H9 (cell line): ENCODE measurements at regions not wholly inside any gene's neighbourhood (a gene's known extent, or its start where the extent isn't known, plus 50 kb on each side); places are given as distances from the start of the nearest gene placed in this dataset.

Experiments used
- DNase-seq: peaks from one replicate; pipeline ENCODE4 v3.0.0-alpha.2; 2017
- H2AFZ ChIP-seq: one replicate; pipeline ENCODE4 v1.6.1; 2013; ENCODE audit warnings: mild to moderate bottlenecking, low read length, control low read depth, moderate library complexity
- H2AK5ac ChIP-seq: 2 replicates; pipeline ENCODE4 v1.6.1; 2013; ENCODE audit warnings: low read length, control low read depth, mixed read lengths; ENCODE audit not compliant: insufficient read length
- H2BK120ac ChIP-seq: one replicate; pipeline ENCODE4 v1.6.1; 2013; ENCODE audit warnings: low read depth, mild to moderate bottlenecking, low read length, control low read depth, inconsistent platforms; ENCODE audit not compliant: poor library complexity, severe bottlenecking
- H2BK12ac ChIP-seq: 2 replicates; pipeline ENCODE4 v1.6.1; 2013; ENCODE audit warnings: low read length, control low read depth, mixed read lengths, low read depth; ENCODE audit not compliant: insufficient read length
- H2BK15ac ChIP-seq: 2 replicates; pipeline ENCODE4 v1.6.1; 2013; ENCODE audit warnings: low read depth, low read length, control low read depth
- H2BK20ac ChIP-seq: one replicate; pipeline ENCODE4 v1.6.1; 2013; ENCODE audit warnings: low read depth, mild to moderate bottlenecking, low read length, control low read depth, inconsistent platforms; ENCODE audit not compliant: poor library complexity, severe bottlenecking
- H2BK5ac ChIP-seq: 2 replicates; pipeline ENCODE4 v1.6.1; 2013; ENCODE audit warnings: low read length, control low read depth, mixed read lengths; ENCODE audit not compliant: insufficient read length
- H3K14ac ChIP-seq: 2 replicates; pipeline ENCODE4 v1.6.1; 2013; ENCODE audit warnings: low read length, control low read depth; ENCODE audit not compliant: insufficient read depth
- H3K18ac ChIP-seq: 2 replicates; pipeline ENCODE4 v1.6.1; 2013; ENCODE audit warnings: low read depth, mild to moderate bottlenecking, mixed read lengths, low read length, control low read depth; ENCODE audit not compliant: insufficient read length
- H3K23ac ChIP-seq: 2 replicates; pipeline ENCODE4 v1.6.1; 2013; ENCODE audit warnings: low read length, control low read depth, mixed read lengths, low read depth; ENCODE audit not compliant: insufficient read length
- H3K23me2 ChIP-seq: 2 replicates; pipeline ENCODE4 v1.6.1; 2013; ENCODE audit warnings: low read depth, mild to moderate bottlenecking, mixed read lengths, low read length, control low read depth; ENCODE audit not compliant: insufficient read length, poor library complexity, severe bottlenecking
- H3K27ac ChIP-seq: 2 replicates; pipeline ENCODE4 v1.5.1; 2013; ENCODE audit warnings: low read length, control low read depth, mixed read lengths, low read depth; ENCODE audit not compliant: insufficient read length
- H3K27me3 ChIP-seq: 2 replicates; pipeline ENCODE4 v1.6.1; 2013; ENCODE audit warnings: low read length, control low read depth, inconsistent platforms; ENCODE audit not compliant: insufficient read depth
- H3K4ac ChIP-seq: 2 replicates; pipeline ENCODE4 v1.6.1; 2013; ENCODE audit warnings: low read depth, mild to moderate bottlenecking, control low read depth, inconsistent platforms, low read length, moderate library complexity
- H3K4me1 ChIP-seq: 2 replicates; pipeline ENCODE4 v1.6.1; 2013; ENCODE audit warnings: low read length, control low read depth, inconsistent platforms; ENCODE audit not compliant: insufficient read depth
- H3K4me2 ChIP-seq: 2 replicates; pipeline ENCODE4 v1.6.1; 2013; ENCODE audit warnings: low read length, control low read depth, mixed read lengths; ENCODE audit not compliant: insufficient read length, insufficient read depth
- H3K56ac ChIP-seq: 2 replicates; pipeline ENCODE4 v1.6.1; 2013; ENCODE audit warnings: low read depth, mild to moderate bottlenecking, mixed read lengths, low read length, control low read depth; ENCODE audit not compliant: insufficient read length
- H3K79me1 ChIP-seq: 2 replicates; pipeline ENCODE4 v1.6.1; 2013; ENCODE audit warnings: low read depth, mild to moderate bottlenecking, moderate library complexity, low read length, control low read depth, inconsistent platforms; ENCODE audit not compliant: insufficient read depth, poor library complexity, severe bottlenecking
- H3K79me2 ChIP-seq: 2 replicates; pipeline ENCODE4 v1.6.1; 2013; ENCODE audit warnings: low read length, control low read depth, inconsistent platforms; ENCODE audit not compliant: insufficient read depth
- H3K9ac ChIP-seq: 2 replicates; pipeline ENCODE4 v1.6.1; 2013; ENCODE audit warnings: low read length, control low read depth, mixed read lengths; ENCODE audit not compliant: insufficient read length; ENCODE audit errors: extremely low read depth
- H3K9me3 ChIP-seq: one replicate; pipeline ENCODE4 v1.6.1; 2013; ENCODE audit warnings: low read depth, low read length, inconsistent platforms; ENCODE audit not compliant: control insufficient read depth
- H3T11ph ChIP-seq: one replicate; pipeline ENCODE4 v1.6.1; 2013; ENCODE audit warnings: mild to moderate bottlenecking, low read length, control low read depth, inconsistent platforms
- H4K20me1 ChIP-seq: one replicate; pipeline ENCODE4 v1.6.1; 2013; ENCODE audit not compliant: control insufficient read depth, insufficient read length, insufficient read depth
- H4K5ac ChIP-seq: 2 replicates; pipeline ENCODE4 v1.6.1; 2013; ENCODE audit warnings: low read depth, mild to moderate bottlenecking, mixed read lengths, low read length, control low read depth; ENCODE audit not compliant: insufficient read length
- H4K8ac ChIP-seq: replicated peaks from 2 replicates; pipeline ENCODE4 v1.6.1; 2013; ENCODE audit warnings: low read length, control low read depth, mixed read lengths, low read depth; ENCODE audit not compliant: insufficient read length
- H4K91ac ChIP-seq: 2 replicates; pipeline ENCODE4 v1.6.1; 2013; ENCODE audit warnings: low read depth, mild to moderate bottlenecking, moderate library complexity, mixed read lengths, low read length, control low read depth; ENCODE audit not compliant: insufficient read length
- H3K27ac Mint-ChIP-seq, 3 experiments: 2 replicates in 2 of 3; 3 replicates in 1 of 3; pipeline ENCODE4 v1.8.0; 2020 to 2021; ENCODE audit warnings: mixed read lengths in 3 of 3, mild to moderate bottlenecking in 1 of 3, moderate library complexity in 1 of 3
- H3K27me3 Mint-ChIP-seq: 2 replicates; pipeline ENCODE4 v1.8.0; 2021; ENCODE audit warnings: low read depth, mild to moderate bottlenecking, moderate library complexity, mixed read lengths
- H3K36me3 Mint-ChIP-seq, 3 experiments: 2 replicates in 2 of 3; 3 replicates in 1 of 3; pipeline ENCODE4 v1.8.0; 2020 to 2021; ENCODE audit warnings: low read depth in 3 of 3, mixed read lengths in 3 of 3; ENCODE audit not compliant: insufficient read depth in 1 of 3
- H3K4me1 Mint-ChIP-seq, 2 experiments: 2 replicates each; pipeline ENCODE4 v1.8.0; 2020; ENCODE audit warnings: mixed read lengths in 2 of 2
- H3K4me3 Mint-ChIP-seq, 2 experiments: 2 replicates in 1 of 2; 3 replicates in 1 of 2; pipeline ENCODE4 v1.8.0; 2020 to 2021; ENCODE audit warnings: mild to moderate bottlenecking in 2 of 2, mixed read lengths in 2 of 2, moderate library complexity in 1 of 2
- H3K9me3 Mint-ChIP-seq, 2 experiments: 2 replicates in 1 of 2; 3 replicates in 1 of 2; pipeline ENCODE4 v1.8.0; 2020; ENCODE audit warnings: mild to moderate bottlenecking in 2 of 2, mixed read lengths in 2 of 2, moderate library complexity in 1 of 2
- CTCF ChIP-seq: fragments of 200-600 bp; sonication (generic); conservative IDR thresholded peaks from 3 replicates; pipeline ENCODE4 v1.8.0; 2021; ENCODE audit warnings: antibody characterized with exemption, mild to moderate bottlenecking

GRCh38 chr14:38794677-38795076, 308.4 kb downstream of the SEC23A start:
- Mint-ChIP-seq H3K4me3 (no peak overlapping the region), H3K9me3 (peaks cover 0 to 3% of the 10 kb centered on the region in 2 experiments; a peak in 2 of 5 replicates), H3K27ac (no peak overlapping the region), H3K27me3 (no peaks in the 10 kb centered on the region), H3K4me1 (peaks cover 25 to 29% of the 10 kb centered on the region in 2 experiments), H3K36me3 (peaks cover 0 to 2% (median 0%) of the 10 kb centered on the region in 3 experiments; a peak in 1 of 7 replicates)
- Histone ChIP-seq H3K27ac (no peak overlapping the region), H3K9me3 (no peaks in the 10 kb centered on the region), H3K23me2 (no peaks in the 10 kb centered on the region), H3K4ac (no peak overlapping the region), H3K9ac (no peak overlapping the region), H2BK5ac (no peak overlapping the region), H4K20me1 (no peaks in the 10 kb centered on the region), H3K4me2 (no peak overlapping the region), H2AK5ac (no peak overlapping the region), H3K27me3 (no peaks in the 10 kb centered on the region), H4K5ac (no peak overlapping the region), H3K14ac (no peak overlapping the region), H3K79me2 (no peaks in the 10 kb centered on the region), H4K8ac (no peak overlapping the region), H3K23ac (no peak overlapping the region), H3T11ph (no peak overlapping the region), H3K18ac (no peak overlapping the region), H3K56ac (no peak overlapping the region), H3K79me1 (no peaks in the 10 kb centered on the region), H2AFZ (no peak overlapping the region), H2BK12ac (no peak overlapping the region), H3K4me1 (no peaks in the 10 kb centered on the region), H2BK15ac (no peak overlapping the region), H2BK20ac (no peak overlapping the region), H2BK120ac (no peak overlapping the region), H4K91ac (no peak overlapping the region)
- DNase-seq: no peak
- TF ChIP-seq CTCF: no peak
